ENCODE measurements at regions not wholly inside any gene's neighbourhood (a gene's known extent, or its start where the extent isn't known, plus 50 kb on each side); places are given as distances from the start of the nearest gene placed in this dataset.

- TF ChIP-seq ZNF8 (CRISPR knock-in tag; IDR thresholded peaks at IDR 0.05): no peak
- TF ChIP-seq CSDC2 (CRISPR knock-in tag; IDR thresholded peaks at IDR 0.05): no peak
These were observed 808.4 kb upstream of the LUZP2 start for GRCh38 chr11:23688411-23688810.
